ENCODE measurements at regions not wholly inside any gene's neighbourhood (a gene's known extent, or its start where the extent isn't known, plus 50 kb on each side); places are given as distances from the start of the nearest gene placed in this dataset.
"Not testable (repeated sequence)": the region's sequence is repeated elsewhere in the genome, so short reads cannot be mapped to it uniquely, and the experiment has no call there.

DNA sequence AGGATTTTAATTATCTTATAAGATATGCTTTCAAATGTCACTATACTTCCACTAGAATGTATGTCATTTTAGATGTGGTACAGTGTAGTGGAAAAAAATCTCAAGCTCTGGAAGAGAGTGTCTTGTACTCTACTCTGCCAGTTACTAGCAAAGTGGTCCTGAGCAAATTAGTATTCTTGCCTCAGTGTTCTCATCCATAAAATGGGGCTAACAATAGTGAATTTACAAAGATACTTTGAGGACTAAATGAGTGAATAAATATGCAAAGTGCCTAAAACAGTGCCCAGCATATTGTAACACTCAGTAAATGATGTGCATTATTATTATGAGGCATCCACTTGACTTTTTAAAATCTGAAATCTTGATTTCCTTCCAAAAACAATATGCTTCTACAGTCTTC is 488.9 kb upstream of the PHF14 start:
- Histone ChIP-seq H3T11ph (ENCODE audit: low read length) (no peak overlapping the region), H3K79me1 (ENCODE audit: insufficient read depth, low read depth, low read length, poor library complexity, severe bottlenecking) (no peaks in the 10 kb centered on the region), H3K4me1 (ENCODE audit: insufficient read depth, low read length) (no peaks in the 10 kb centered on the region), H2BK120ac (ENCODE audit: low read depth, low read length, poor library complexity, severe bottlenecking) (no peak overlapping the region), H3K27me3 (ENCODE audit: insufficient read depth, low read length) (no peaks in the 10 kb centered on the region), H4K8ac (replicated peaks; ENCODE audit: insufficient read length, low read depth, low read length) (no peak overlapping the region), H3K27ac (ENCODE audit: insufficient read length, low read depth, low read length) (no peak overlapping the region), H3K9me3 (ENCODE audit: control insufficient read depth, low read depth, low read length) (no peaks in the 10 kb centered on the region), H3K56ac (ENCODE audit: insufficient read length, low read depth, low read length) (no peak overlapping the region), H2BK5ac (ENCODE audit: insufficient read length, low read length) (no peak overlapping the region), H2AK5ac (ENCODE audit: insufficient read length, low read length) (no peak overlapping the region), H4K91ac (ENCODE audit: insufficient read length, low read depth, low read length) (no peak overlapping the region), H2BK12ac (ENCODE audit: insufficient read length, low read depth, low read length) (no peak overlapping the region), H3K23me2 (ENCODE audit: insufficient read length, low read depth, low read length, poor library complexity, severe bottlenecking) (no peaks in the 10 kb centered on the region), H3K14ac (ENCODE audit: insufficient read depth, low read length) (no peak overlapping the region), H3K9ac (ENCODE audit: extremely low read depth, insufficient read length, low read length) (no peak overlapping the region), H3K4me2 (ENCODE audit: insufficient read depth, insufficient read length, low read length) (no peak overlapping the region), H2BK20ac (ENCODE audit: low read depth, low read length, poor library complexity, severe bottlenecking) (no peak overlapping the region), H3K79me2 (ENCODE audit: insufficient read depth, low read length) (no peaks in the 10 kb centered on the region), H3K4ac (ENCODE audit: low read depth, low read length) (no peak overlapping the region), H3K18ac (ENCODE audit: insufficient read length, low read depth, low read length) (no peak overlapping the region), H2AFZ (ENCODE audit: low read length) (no peak overlapping the region), H4K20me1 (ENCODE audit: control insufficient read depth, insufficient read depth, insufficient read length) (no peaks in the 10 kb centered on the region), H4K5ac (ENCODE audit: insufficient read length, low read depth, low read length) (no peak overlapping the region), H3K23ac (ENCODE audit: insufficient read length, low read depth, low read length) (no peak overlapping the region), H2BK15ac (ENCODE audit: low read depth, low read length) (no peak overlapping the region)
- Mint-ChIP-seq H3K9me3 (no peaks in the 10 kb centered on the region; a peak in 1 of 5 replicates), H3K27ac (no peak overlapping the region), H3K4me1 (no peaks in the 10 kb centered on the region), H3K4me3 (no peak overlapping the region), H3K36me3 (ENCODE audit: insufficient read depth in 1 of 3, low read depth in 3 of 3) (no peaks in the 10 kb centered on the region), H3K27me3 (ENCODE audit: low read depth) (no peaks in the 10 kb centered on the region)
- no peak for DNase-seq
- TF ChIP-seq, protein P1, sequence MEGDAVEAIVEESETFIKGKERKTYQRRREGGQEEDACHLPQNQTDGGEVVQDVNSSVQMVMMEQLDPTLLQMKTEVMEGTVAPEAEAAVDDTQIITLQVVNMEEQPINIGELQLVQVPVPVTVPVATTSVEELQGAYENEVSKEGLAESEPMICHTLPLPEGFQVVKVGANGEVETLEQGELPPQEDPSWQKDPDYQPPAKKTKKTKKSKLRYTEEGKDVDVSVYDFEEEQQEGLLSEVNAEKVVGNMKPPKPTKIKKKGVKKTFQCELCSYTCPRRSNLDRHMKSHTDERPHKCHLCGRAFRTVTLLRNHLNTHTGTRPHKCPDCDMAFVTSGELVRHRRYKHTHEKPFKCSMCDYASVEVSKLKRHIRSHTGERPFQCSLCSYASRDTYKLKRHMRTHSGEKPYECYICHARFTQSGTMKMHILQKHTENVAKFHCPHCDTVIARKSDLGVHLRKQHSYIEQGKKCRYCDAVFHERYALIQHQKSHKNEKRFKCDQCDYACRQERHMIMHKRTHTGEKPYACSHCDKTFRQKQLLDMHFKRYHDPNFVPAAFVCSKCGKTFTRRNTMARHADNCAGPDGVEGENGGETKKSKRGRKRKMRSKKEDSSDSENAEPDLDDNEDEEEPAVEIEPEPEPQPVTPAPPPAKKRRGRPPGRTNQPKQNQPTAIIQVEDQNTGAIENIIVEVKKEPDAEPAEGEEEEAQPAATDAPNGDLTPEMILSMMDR (conservative IDR thresholded peaks at IDR 0.05) = no peak

DNA sequence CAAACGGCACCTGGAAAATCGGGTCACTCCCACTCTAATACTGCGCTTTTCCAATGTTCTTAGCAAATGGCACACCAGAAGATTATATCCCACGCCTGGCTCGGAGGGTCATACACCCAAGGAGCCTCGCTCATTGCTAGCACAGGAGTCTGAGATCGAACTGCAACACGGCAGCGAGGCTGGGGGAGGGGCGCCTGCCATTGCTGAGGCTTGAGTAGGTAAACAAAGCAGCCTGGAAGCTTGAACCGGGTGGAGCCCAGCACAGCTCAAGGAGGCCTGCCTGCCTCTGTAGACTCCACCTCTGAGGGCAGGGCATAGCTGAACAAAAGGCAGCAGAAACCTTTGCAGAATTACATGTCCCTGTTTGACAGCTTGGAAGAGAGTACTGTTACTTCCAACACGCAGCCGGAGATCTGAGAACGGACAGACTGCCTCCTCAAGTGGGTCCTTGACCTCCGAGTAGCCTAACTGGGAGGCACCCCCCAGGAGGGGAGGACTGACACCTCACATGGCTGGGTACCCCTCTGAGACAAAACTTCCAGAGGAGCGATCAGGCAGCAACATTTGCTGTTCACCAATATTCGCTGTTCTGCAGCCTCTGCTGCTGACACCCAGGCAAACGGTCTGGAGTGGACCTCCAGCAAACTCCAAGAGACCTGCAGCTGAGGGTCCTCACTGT is 472.3 kb upstream of the PHF14 start:
- H2BK20ac ChIP-seq (ENCODE audit: low read depth, low read length, poor library complexity, severe bottlenecking); H3K4me2 ChIP-seq (ENCODE audit: insufficient read depth, insufficient read length, low read length); H4K91ac ChIP-seq (ENCODE audit: insufficient read length, low read depth, low read length); H2BK5ac ChIP-seq (ENCODE audit: insufficient read length, low read length); H3K4me1 ChIP-seq (ENCODE audit: insufficient read depth, low read length); H3K9ac ChIP-seq (ENCODE audit: extremely low read depth, insufficient read length, low read length); H4K8ac ChIP-seq (replicated peaks; ENCODE audit: insufficient read length, low read depth, low read length); H2AK5ac ChIP-seq (ENCODE audit: insufficient read length, low read length); H3K14ac ChIP-seq (ENCODE audit: insufficient read depth, low read length); H2BK15ac ChIP-seq (ENCODE audit: low read depth, low read length); H3K4me1 Mint-ChIP-seq; H3K79me2 ChIP-seq (ENCODE audit: insufficient read depth, low read length); H3K27ac Mint-ChIP-seq; H2BK120ac ChIP-seq (ENCODE audit: low read depth, low read length, poor library complexity, severe bottlenecking); H3K9me3 ChIP-seq (ENCODE audit: control insufficient read depth, low read depth, low read length); H3K4me3 Mint-ChIP-seq; H3K4ac ChIP-seq (ENCODE audit: low read depth, low read length); H4K20me1 ChIP-seq (ENCODE audit: control insufficient read depth, insufficient read depth, insufficient read length); H3K27me3 Mint-ChIP-seq (ENCODE audit: low read depth); DNase-seq; H3K56ac ChIP-seq (ENCODE audit: insufficient read length, low read depth, low read length); H3K23ac ChIP-seq (ENCODE audit: insufficient read length, low read depth, low read length); H2BK12ac ChIP-seq (ENCODE audit: insufficient read length, low read depth, low read length); H3K27ac ChIP-seq (ENCODE audit: insufficient read length, low read depth, low read length); H3K18ac ChIP-seq (ENCODE audit: insufficient read length, low read depth, low read length); H3K23me2 ChIP-seq (ENCODE audit: insufficient read length, low read depth, low read length, poor library complexity, severe bottlenecking); H4K5ac ChIP-seq (ENCODE audit: insufficient read length, low read depth, low read length); H3K27me3 ChIP-seq (ENCODE audit: insufficient read depth, low read length); H3T11ph ChIP-seq (ENCODE audit: low read length); H2AFZ ChIP-seq (ENCODE audit: low read length); H3K79me1 ChIP-seq (ENCODE audit: insufficient read depth, low read depth, low read length, poor library complexity, severe bottlenecking): not testable (repeated sequence)
- WGBS (ENCODE audit: extremely low coverage, insufficient read length, low lambda C conversion rate) = no CpG with 5 or more reads among the region's 18 CpGs
- Mint-ChIP-seq H3K9me3 (peaks cover 26 to 36% of the 10 kb centered on the region in 2 experiments), H3K36me3 (ENCODE audit: insufficient read depth in 1 of 3, low read depth in 3 of 3) (peaks cover 0 to 32% (median 2%) of the 10 kb centered on the region in 3 experiments; a peak in 5 of 7 replicates)

Data from H9 (cell line).